ENCODE measurements at regions not wholly inside any gene's neighbourhood (a gene's known extent, or its start where the extent isn't known, plus 50 kb on each side); places are given as distances from the start of the nearest gene placed in this dataset.

GRCh38 chr2:57497489-57498096 lies 549.0 kb upstream of the VRK2 start:
- peak; percentile 18 for DNase-seq (ENCODE audit: low spot score)

- DNase-seq (ENCODE audit: low spot score) = no peak
These were observed 541.8 kb upstream of the VRK2 start for GRCh38 chr2:57504787-57505186.

GRCh38 chr2:57509189-57509588 lies 537.4 kb upstream of the VRK2 start:
- no peak for DNase-seq (ENCODE audit: low spot score)

GRCh38 chr2:57510704-57511103 lies 535.9 kb upstream of the VRK2 start:
- DNase-seq (ENCODE audit: low spot score) = no peak

GRCh38 chr2:57515366-57515765 lies 531.2 kb upstream of the VRK2 start:
- no peak for DNase-seq (ENCODE audit: low spot score)

- peak; percentile 29 for DNase-seq (ENCODE audit: low spot score)
These were observed 529.8 kb upstream of the VRK2 start for GRCh38 chr2:57516698-57517340.

GRCh38 chr2:57523304-57523703 lies 523.3 kb upstream of the VRK2 start:
- no peak for DNase-seq (ENCODE audit: low spot score)

GRCh38 chr2:57527685-57528084 lies 518.9 kb upstream of the VRK2 start:
- no peak for DNase-seq (ENCODE audit: low spot score)

- DNase-seq (ENCODE audit: low spot score) = no peak
These were observed 518.1 kb upstream of the VRK2 start for GRCh38 chr2:57528499-57528898.

GRCh38 chr2:57534358-57534757 lies 512.2 kb upstream of the VRK2 start:
- no peak for DNase-seq (ENCODE audit: low spot score)

- no peak for DNase-seq (ENCODE audit: low spot score)
These were observed 509.9 kb upstream of the VRK2 start for GRCh38 chr2:57536535-57537231.

- DNase-seq (ENCODE audit: low spot score) = no peak
These were observed 506.8 kb upstream of the VRK2 start for GRCh38 chr2:57539761-57540160.

- DNase-seq (ENCODE audit: low spot score) = no peak
These were observed 504.5 kb upstream of the VRK2 start for GRCh38 chr2:57542081-57542480.

GRCh38 chr2:57543211-57543610 lies 503.4 kb upstream of the VRK2 start:
- no peak for DNase-seq (ENCODE audit: low spot score)

- no peak for DNase-seq (ENCODE audit: low spot score)
These were observed 502.0 kb upstream of the VRK2 start for GRCh38 chr2:57544624-57545023.

- DNase-seq (ENCODE audit: low spot score) = no peak
These were observed 500.1 kb upstream of the VRK2 start for GRCh38 chr2:57546478-57546877.

- peak; percentile 53 for DNase-seq (ENCODE audit: low spot score)
These were observed 496.9 kb upstream of the VRK2 start for GRCh38 chr2:57549642-57550102.

- DNase-seq (ENCODE audit: low spot score) = no peak
These were observed 495.7 kb upstream of the VRK2 start for GRCh38 chr2:57550912-57551311.

GRCh38 chr2:57552885-57553284 lies 493.7 kb upstream of the VRK2 start:
- no peak for DNase-seq (ENCODE audit: low spot score)

- no peak for DNase-seq (ENCODE audit: low spot score)
These were observed 492.3 kb upstream of the VRK2 start for GRCh38 chr2:57554348-57554747.

- no peak for DNase-seq (ENCODE audit: low spot score)
These were observed 488.3 kb upstream of the VRK2 start for GRCh38 chr2:57558312-57558711.

- no peak for DNase-seq (ENCODE audit: low spot score)
These were observed 484.1 kb upstream of the VRK2 start for GRCh38 chr2:57562495-57562894.

GRCh38 chr2:57563015-57563414 lies 483.6 kb upstream of the VRK2 start:
- no peak for DNase-seq (ENCODE audit: low spot score)
